ENCODE measurements at regions not wholly inside any gene's neighbourhood (a gene's known extent, or its start where the extent isn't known, plus 50 kb on each side); places are given as distances from the start of the nearest gene placed in this dataset.

GRCh38 chr3:20809356-20809755 is 623.4 kb upstream of the SGO1 start:
- Histone ChIP-seq H3K4me3 (replicated peaks; ENCODE audit: low read depth, low read length) (no peak overlapping the region), H3K36me3 (ENCODE audit: control insufficient read depth, insufficient read depth, low read length) (no peaks in the 10 kb centered on the region), H3K27me3 (replicated peaks; ENCODE audit: control insufficient read depth, insufficient read depth, low read length) (no peaks in the 10 kb centered on the region)
- no peak for TF ChIP-seq CTCF (IDR thresholded peaks at IDR 0.05; ENCODE audit: insufficient read depth, low read length, poor library complexity, severe bottlenecking)
- DNase-seq (ENCODE audit: extremely low read depth, insufficient read length) = no peak

DNA sequence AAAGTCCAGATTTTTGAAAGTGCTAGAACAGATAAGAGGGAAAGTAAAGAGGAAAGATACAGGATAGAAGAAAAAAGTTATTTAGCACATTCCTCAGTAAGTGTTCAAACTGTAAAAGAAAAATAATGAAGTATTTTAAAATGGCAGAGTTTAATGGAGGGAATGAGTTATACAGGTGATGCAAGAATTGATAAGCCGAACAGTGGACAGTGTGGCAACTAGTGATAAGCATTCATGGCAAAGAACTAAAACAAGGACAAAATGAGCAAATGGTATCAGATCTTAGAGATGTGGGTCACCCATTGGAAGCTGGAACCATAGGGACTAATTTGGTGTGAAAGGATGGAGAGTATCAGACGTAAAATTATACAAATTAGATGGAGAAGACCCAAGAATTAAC is 622.9 kb upstream of the SGO1 start:
- no peak overlapping the region for H3K4me3 ChIP-seq (replicated peaks; ENCODE audit: low read depth, low read length)
- H3K36me3 ChIP-seq (ENCODE audit: control insufficient read depth, insufficient read depth, low read length) = no peaks in the 10 kb centered on the region
- no peaks in the 10 kb centered on the region for H3K27me3 ChIP-seq (replicated peaks; ENCODE audit: control insufficient read depth, insufficient read depth, low read length)
- DNase-seq (ENCODE audit: extremely low read depth, insufficient read length) = no peak
- no peak for TF ChIP-seq CTCF (IDR thresholded peaks at IDR 0.05; ENCODE audit: insufficient read depth, low read length, poor library complexity, severe bottlenecking)

DNA sequence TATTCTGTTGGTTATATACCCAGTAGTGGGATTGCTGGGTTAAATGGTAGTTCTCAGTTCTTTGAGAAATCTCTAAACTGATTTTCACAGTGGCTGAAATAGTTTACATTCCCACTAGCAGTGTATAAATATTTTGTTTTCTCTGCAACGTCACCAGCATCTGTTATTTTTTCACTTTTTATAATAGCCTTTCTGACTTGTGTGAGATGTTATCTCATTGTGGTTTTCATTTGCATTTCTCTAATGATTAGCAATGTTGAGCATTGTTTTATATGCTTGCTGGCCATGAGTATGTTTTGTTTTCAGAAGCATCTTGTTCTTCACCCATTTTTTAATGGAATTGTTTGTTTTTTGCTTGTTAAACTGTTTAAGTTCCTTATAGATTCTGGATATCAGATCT is 612.7 kb upstream of the SGO1 start:
- no peak for DNase-seq (ENCODE audit: extremely low read depth, insufficient read length)
- no peaks in the 10 kb centered on the region for H3K36me3 ChIP-seq (ENCODE audit: control insufficient read depth, insufficient read depth, low read length)
- H3K4me3 ChIP-seq (replicated peaks; ENCODE audit: low read depth, low read length) = no peak overlapping the region
- TF ChIP-seq CTCF (IDR thresholded peaks at IDR 0.05; ENCODE audit: insufficient read depth, low read length, poor library complexity, severe bottlenecking) = no peak
- no peaks in the 10 kb centered on the region for H3K27me3 ChIP-seq (replicated peaks; ENCODE audit: control insufficient read depth, insufficient read depth, low read length)

DNA sequence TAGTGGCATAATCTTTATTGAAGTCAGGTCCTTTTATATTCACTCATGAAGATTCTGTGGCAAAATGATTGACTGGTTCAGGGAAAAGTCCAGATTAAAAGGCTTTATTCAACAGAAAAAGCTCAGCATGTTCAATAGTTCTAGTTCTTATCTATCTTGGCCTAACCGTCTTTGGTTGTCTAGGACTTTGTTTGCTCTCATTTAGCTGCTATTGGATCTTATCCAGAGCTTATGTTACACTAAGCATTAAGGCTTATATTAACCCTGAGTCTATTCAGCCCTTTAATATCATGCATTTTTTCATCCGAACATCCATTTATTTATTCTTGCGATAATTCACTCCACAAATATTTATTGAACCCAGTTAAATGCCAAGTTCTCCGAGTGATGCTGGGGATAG is 601.0 kb upstream of the SGO1 start:
- no peak overlapping the region for H3K4me3 ChIP-seq (replicated peaks; ENCODE audit: low read depth, low read length)
- no peak for DNase-seq (ENCODE audit: extremely low read depth, insufficient read length)
- no peak for TF ChIP-seq CTCF (IDR thresholded peaks at IDR 0.05; ENCODE audit: insufficient read depth, low read length, poor library complexity, severe bottlenecking)
- H3K27me3 ChIP-seq (replicated peaks; ENCODE audit: control insufficient read depth, insufficient read depth, low read length) = no peaks in the 10 kb centered on the region
- no peaks in the 10 kb centered on the region for H3K36me3 ChIP-seq (ENCODE audit: control insufficient read depth, insufficient read depth, low read length)

DNA sequence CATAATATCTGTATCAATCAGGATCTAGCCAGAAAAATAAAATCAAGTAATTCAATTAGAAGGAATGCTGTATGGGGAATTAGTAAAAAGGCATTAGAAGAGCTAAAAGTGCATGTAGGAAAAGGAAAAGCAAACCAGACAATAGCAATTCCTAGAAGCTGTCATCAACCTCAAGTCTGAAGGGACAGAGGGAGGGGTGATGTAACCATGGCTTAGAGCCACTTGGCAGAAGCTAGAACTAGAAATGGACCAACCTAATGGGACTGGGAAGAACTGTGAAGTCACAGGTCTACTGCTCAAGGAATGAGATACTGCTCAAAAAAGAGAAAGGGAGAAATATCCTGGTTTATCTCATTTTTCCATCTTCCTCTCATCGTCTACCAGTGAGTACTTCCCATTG is 590.7 kb upstream of the SGO1 start:
- no peak for DNase-seq (ENCODE audit: extremely low read depth, insufficient read length)
- TF ChIP-seq CTCF (IDR thresholded peaks at IDR 0.05; ENCODE audit: insufficient read depth, low read length, poor library complexity, severe bottlenecking) = no peak
- no peak overlapping the region for H3K4me3 ChIP-seq (replicated peaks; ENCODE audit: low read depth, low read length)
- H3K36me3 ChIP-seq (ENCODE audit: control insufficient read depth, insufficient read depth, low read length) = no peaks in the 10 kb centered on the region
- no peaks in the 10 kb centered on the region for H3K27me3 ChIP-seq (replicated peaks; ENCODE audit: control insufficient read depth, insufficient read depth, low read length)

DNA sequence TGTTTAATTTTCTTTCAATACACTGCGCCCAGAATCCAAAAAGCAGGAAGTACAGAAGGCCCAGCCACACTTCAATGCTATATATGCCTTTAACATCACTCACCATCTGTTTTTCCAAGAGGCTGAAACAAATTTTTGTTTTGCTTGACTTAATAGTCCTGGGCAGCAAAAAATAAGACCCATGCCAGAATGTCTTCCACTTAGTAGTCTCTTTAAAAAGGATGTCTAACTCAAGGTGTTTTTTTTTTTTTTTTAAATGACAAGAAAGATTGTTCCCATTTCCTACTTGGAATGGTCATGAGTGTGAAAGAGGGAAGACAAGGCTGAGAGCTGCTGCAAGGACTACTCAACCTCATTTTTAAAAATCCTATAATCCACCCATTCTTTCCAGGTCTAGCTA is 590.3 kb upstream of the SGO1 start:
- no peak for DNase-seq (ENCODE audit: extremely low read depth, insufficient read length)
- TF ChIP-seq CTCF (IDR thresholded peaks at IDR 0.05; ENCODE audit: insufficient read depth, low read length, poor library complexity, severe bottlenecking) = no peak
- no peaks in the 10 kb centered on the region for H3K36me3 ChIP-seq (ENCODE audit: control insufficient read depth, insufficient read depth, low read length)
- H3K4me3 ChIP-seq (replicated peaks; ENCODE audit: low read depth, low read length) = no peak overlapping the region
- no peaks in the 10 kb centered on the region for H3K27me3 ChIP-seq (replicated peaks; ENCODE audit: control insufficient read depth, insufficient read depth, low read length)

Data from GM06990 (cell line).